Suprapubic skin (tissue), 4 donors: ENCODE measurements at regions not wholly inside any gene's neighbourhood (a gene's known extent, or its start where the extent isn't known, plus 50 kb on each side); places are given as distances from the start of the nearest gene placed in this dataset.

Experiments
- DNase-seq, 2 donors: peaks; one replicate each; pipeline ENCODE4 v3.0.0-alpha.2; 2019; ENCODE audit warnings: low spot score in 2 of 2
- H3K27ac ChIP-seq: fragments of 200-600 bp; sonication (generic); one replicate; pipeline ENCODE4 v1.5.1; 2019
- H3K27me3 ChIP-seq: fragments of 200-600 bp; sonication (generic); one replicate; pipeline ENCODE4 v1.5.1; 2019
- H3K36me3 ChIP-seq: fragments of 200-600 bp; sonication (generic); one replicate; pipeline ENCODE4 v1.5.1; 2019
- H3K4me1 ChIP-seq: fragments of 200-600 bp; sonication (generic); one replicate; pipeline ENCODE4 v1.5.1; 2019
- H3K4me3 ChIP-seq: fragments of 200-600 bp; sonication (generic); one replicate; pipeline ENCODE4 v1.5.1; 2019; ENCODE audit warnings: mild to moderate bottlenecking
- H3K9me3 ChIP-seq: fragments of 200-600 bp; sonication (generic); one replicate; pipeline ENCODE4 v1.5.1; 2019
- EP300 ChIP-seq: sonication (generic); formaldehyde crosslinking; IDR thresholded peaks from one replicate; pipeline ENCODE4 v1.6.1; 2017; ENCODE audit warnings: antibody characterized with exemption
- POLR2A ChIP-seq, 2 donors: fragments of 450-650 bp; IDR thresholded peaks; one replicate each; pipeline ENCODE4 v1.6.1; 2017; ENCODE audit warnings: antibody characterized with exemption in 2 of 2, mild to moderate bottlenecking in 2 of 2, moderate library complexity in 2 of 2
- POLR2AphosphoS5 ChIP-seq, 3 donors: sonication (generic); formaldehyde crosslinking; IDR thresholded peaks; one replicate each; pipeline ENCODE4 v1.6.1; 2017; ENCODE audit warnings: antibody characterized with exemption in 3 of 3
- WGBS: methylation state at CpG from one replicate; pipeline ENCODE4 v1.1.5; 2018; 5-methylcytosine and 5-hydroxymethylcytosine counted together
- TF ChIP-seq, protein P1 (sequence below), 2 donors: fragments of 200-600 bp in 1 of 2; fragments of 450-650 bp in 1 of 2; sonication (generic) in 1 of 2; IDR thresholded peaks; one replicate each; pipeline ENCODE4 v1.5.1; 2016 to 2019; ENCODE audit warnings: antibody characterized with exemption in 2 of 2, mild to moderate bottlenecking in 1 of 2, moderate library complexity in 1 of 2

DNA sequence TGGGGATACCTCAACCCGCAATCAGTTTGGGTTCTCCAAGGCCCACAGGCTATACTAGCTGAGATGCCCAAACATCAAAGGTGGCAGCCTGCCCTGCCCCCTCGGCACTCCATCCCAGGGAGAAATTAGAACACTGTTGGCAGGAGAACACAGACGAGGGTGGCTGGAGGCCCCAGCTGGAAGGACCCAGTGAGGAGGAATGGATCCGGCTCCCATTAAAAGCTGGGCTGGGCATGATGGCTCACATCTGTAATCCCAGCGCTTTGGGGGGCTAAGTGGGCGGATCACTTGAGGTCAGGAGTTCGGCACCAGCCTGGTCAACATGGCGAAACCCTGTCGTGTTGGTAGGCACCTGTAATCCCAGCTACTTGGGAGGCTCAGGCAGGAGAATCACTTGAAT lies 199.9 kb upstream of the GNAI1 start:
- H3K36me3 ChIP-seq: no peaks in the 10 kb centered on the region
- H3K4me1 ChIP-seq: no peaks in the 10 kb centered on the region
- DNase-seq: no peak
- H3K4me3 ChIP-seq: no peak overlapping the region
- 78% methylated on average over 9 of the region's 9 CpGs for WGBS
- H3K27ac ChIP-seq: no peak overlapping the region
- H3K9me3 ChIP-seq: peaks cover 5% of the 10 kb centered on the region
- H3K27me3 ChIP-seq: no peaks in the 10 kb centered on the region
- TF ChIP-seq POLR2AphosphoS5 (IDR thresholded peaks at IDR 0.05) (no peak), POLR2A (IDR thresholded peaks at IDR 0.05) (no peak), EP300 (no peak)
- TF ChIP-seq, protein P1, sequence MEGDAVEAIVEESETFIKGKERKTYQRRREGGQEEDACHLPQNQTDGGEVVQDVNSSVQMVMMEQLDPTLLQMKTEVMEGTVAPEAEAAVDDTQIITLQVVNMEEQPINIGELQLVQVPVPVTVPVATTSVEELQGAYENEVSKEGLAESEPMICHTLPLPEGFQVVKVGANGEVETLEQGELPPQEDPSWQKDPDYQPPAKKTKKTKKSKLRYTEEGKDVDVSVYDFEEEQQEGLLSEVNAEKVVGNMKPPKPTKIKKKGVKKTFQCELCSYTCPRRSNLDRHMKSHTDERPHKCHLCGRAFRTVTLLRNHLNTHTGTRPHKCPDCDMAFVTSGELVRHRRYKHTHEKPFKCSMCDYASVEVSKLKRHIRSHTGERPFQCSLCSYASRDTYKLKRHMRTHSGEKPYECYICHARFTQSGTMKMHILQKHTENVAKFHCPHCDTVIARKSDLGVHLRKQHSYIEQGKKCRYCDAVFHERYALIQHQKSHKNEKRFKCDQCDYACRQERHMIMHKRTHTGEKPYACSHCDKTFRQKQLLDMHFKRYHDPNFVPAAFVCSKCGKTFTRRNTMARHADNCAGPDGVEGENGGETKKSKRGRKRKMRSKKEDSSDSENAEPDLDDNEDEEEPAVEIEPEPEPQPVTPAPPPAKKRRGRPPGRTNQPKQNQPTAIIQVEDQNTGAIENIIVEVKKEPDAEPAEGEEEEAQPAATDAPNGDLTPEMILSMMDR (IDR thresholded peaks at IDR 0.05): no peak

DNA sequence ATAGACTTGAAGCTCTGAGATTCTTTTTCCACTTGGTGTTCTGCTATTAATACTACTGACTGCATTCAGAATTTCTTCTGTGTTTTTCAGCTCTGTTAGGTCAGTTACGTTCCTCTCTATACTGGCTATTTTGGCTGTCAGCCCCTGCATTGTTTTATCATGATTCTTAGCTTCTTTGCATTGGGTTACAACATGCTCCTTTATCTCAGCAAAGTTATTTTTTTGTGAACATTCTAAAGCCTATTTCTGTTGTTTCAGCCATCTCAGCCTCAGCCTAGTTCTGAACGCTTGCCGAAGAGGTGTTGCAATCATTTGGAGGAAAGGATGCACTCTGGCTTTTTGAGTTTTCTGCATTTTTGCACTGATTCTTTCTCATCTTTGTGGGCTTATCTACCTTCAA lies 201.5 kb upstream of the GNAI1 start:
- Histone ChIP-seq H3K4me3 (no peak overlapping the region), H3K4me1 (no peaks in the 10 kb centered on the region), H3K9me3 (peaks cover 5% of the 10 kb centered on the region), H3K27ac (no peak overlapping the region), H3K27me3 (no peaks in the 10 kb centered on the region), H3K36me3 (no peaks in the 10 kb centered on the region)
- 83% methylated on average over 3 of the region's 3 CpGs for WGBS
- no peak for DNase-seq
- TF ChIP-seq POLR2A (IDR thresholded peaks at IDR 0.05): no peak
- TF ChIP-seq EP300: no peak
- no peak for TF ChIP-seq POLR2AphosphoS5 (IDR thresholded peaks at IDR 0.05)
- TF ChIP-seq, protein P1 (IDR thresholded peaks at IDR 0.05): no peak

DNA sequence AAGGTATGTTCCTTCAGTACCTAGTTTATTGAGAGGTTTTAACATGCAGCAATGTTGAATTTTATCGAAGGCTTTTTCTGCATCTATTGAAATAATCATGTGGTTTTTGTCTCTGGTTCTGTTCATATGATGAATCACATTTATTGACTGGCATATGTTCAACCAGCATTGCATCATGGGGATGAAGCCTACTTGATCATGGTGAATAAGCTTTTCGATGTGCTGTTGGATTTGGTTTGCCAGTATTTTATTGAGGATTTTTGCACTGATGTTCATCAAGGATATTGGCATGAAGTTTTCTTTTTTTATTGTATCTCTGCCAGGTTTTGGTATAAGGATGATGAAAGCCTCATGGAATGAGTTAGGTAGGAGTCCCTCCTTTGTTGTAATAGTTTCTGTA lies 204.0 kb upstream of the GNAI1 start:
- H3K4me1 ChIP-seq: no peaks in the 10 kb centered on the region
- WGBS: 82% methylated on average over 2 of the region's 2 CpGs
- no peak for TF ChIP-seq EP300
- TF ChIP-seq, protein P1 (IDR thresholded peaks at IDR 0.05): no peak
- no peak for TF ChIP-seq POLR2AphosphoS5 (IDR thresholded peaks at IDR 0.05)
- TF ChIP-seq POLR2A (IDR thresholded peaks at IDR 0.05): no peak
- peaks cover 5% of the 10 kb centered on the region for H3K9me3 ChIP-seq
- H3K27ac ChIP-seq: no peak overlapping the region
- no peaks in the 10 kb centered on the region for H3K36me3 ChIP-seq
- DNase-seq: no peak
- H3K4me3 ChIP-seq: no peak overlapping the region
- no peaks in the 10 kb centered on the region for H3K27me3 ChIP-seq

DNA sequence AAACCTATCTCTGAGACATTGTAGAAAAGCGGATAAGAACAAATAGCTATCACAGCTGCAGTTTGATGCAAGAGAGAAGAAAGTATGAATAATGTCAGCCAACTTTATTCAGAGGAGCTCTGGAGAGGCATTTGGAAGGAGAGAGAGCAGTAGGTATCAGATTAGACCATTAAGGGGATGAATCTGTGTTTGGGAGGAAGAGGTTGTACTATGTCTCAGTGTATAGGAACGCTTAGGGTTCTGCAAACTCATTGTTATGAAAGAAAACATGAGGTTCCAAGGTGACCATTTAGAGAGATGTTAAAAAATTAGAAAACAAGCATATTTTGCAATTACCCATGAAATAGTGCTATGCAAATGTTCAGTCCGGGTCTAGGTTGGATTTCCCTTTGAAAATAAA lies 207.5 kb upstream of the GNAI1 start:
- H3K27me3 ChIP-seq: no peaks in the 10 kb centered on the region
- DNase-seq: no peak
- H3K9me3 ChIP-seq: peaks cover 5% of the 10 kb centered on the region
- H3K27ac ChIP-seq: no peak overlapping the region
- TF ChIP-seq, protein P1 (IDR thresholded peaks at IDR 0.05): no peak
- TF ChIP-seq POLR2A (IDR thresholded peaks at IDR 0.05): no peak
- no peak for TF ChIP-seq EP300
- TF ChIP-seq POLR2AphosphoS5 (IDR thresholded peaks at IDR 0.05): no peak
- no peaks in the 10 kb centered on the region for H3K36me3 ChIP-seq
- WGBS: 80% methylated on average over 3 of the region's 3 CpGs
- no peak overlapping the region for H3K4me3 ChIP-seq
- no peaks in the 10 kb centered on the region for H3K4me1 ChIP-seq

DNA sequence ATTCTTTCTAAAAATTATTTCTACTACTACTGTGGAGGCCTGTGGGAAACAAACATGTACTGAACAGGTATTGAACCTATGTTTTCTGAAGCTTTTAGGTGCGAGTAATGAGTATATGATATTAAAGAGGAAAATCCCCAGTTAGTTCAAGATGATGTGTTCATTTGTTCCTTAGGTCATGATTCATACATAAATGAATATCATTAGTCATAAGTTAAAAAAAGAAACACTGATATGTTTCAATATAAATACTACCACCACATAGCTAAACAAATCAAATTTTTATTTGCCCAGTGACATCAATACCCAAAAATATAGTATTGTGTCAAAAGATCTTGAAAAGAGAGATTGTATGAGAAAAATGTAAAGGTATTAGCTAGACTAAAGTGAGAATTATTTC lies 210.7 kb upstream of the GNAI1 start:
- no peak for DNase-seq
- H3K4me3 ChIP-seq: no peak overlapping the region
- TF ChIP-seq, protein P1 (IDR thresholded peaks at IDR 0.05): no peak
- WGBS: 80% methylated on average over 1 of the region's 1 CpG
- H3K9me3 ChIP-seq: no peaks in the 10 kb centered on the region
- H3K27me3 ChIP-seq: no peaks in the 10 kb centered on the region
- H3K4me1 ChIP-seq: no peaks in the 10 kb centered on the region
- H3K36me3 ChIP-seq: no peaks in the 10 kb centered on the region
- H3K27ac ChIP-seq: no peak overlapping the region
